GM18511 (cell line): ENCODE measurements at regions not wholly inside any gene's neighbourhood (a gene's known extent, or its start where the extent isn't known, plus 50 kb on each side); places are given as distances from the start of the nearest gene placed in this dataset.
"Not testable (repeated sequence)": the region's sequence is repeated elsewhere in the genome, so short reads cannot be mapped to it uniquely, and the experiment has no call there.

ENCODE experiments used
- ATAC-seq: cut with Tn5 transposase; IDR thresholded peaks from one replicate; pipeline ENCODE4 v1.9.1; 2021; ENCODE audit warnings: mild to moderate bottlenecking, moderate library complexity; ENCODE audit not compliant: unreplicated experiment

- no peak for ATAC-seq
These were observed 769.1 kb upstream of the LUZP2 start for GRCh38 chr11:23727794-23728193.

- no peak for ATAC-seq
These were observed 767.8 kb upstream of the LUZP2 start for GRCh38 chr11:23729088-23729487.

- ATAC-seq, result no peak
These were observed 766.4 kb upstream of the LUZP2 start for GRCh38 chr11:23730307-23730998.

- ATAC-seq, result no peak
These were observed 764.8 kb upstream of the LUZP2 start for GRCh38 chr11:23732026-23732425.

GRCh38 chr11:23746896-23747295 lies 750.0 kb upstream of the LUZP2 start:
- no peak for ATAC-seq

- ATAC-seq, result no peak
These were observed 747.0 kb upstream of the LUZP2 start for GRCh38 chr11:23749762-23750430.

GRCh38 chr11:23751280-23751679 lies 745.6 kb upstream of the LUZP2 start:
- ATAC-seq, result no peak

GRCh38 chr11:23755076-23755475 lies 741.8 kb upstream of the LUZP2 start:
- no peak for ATAC-seq

- ATAC-seq, result no peak
These were observed 741.1 kb upstream of the LUZP2 start for GRCh38 chr11:23755769-23756168.

- ATAC-seq, result no peak
These were observed 737.4 kb upstream of the LUZP2 start for GRCh38 chr11:23759489-23759888.

GRCh38 chr11:23764286-23764685 lies 732.6 kb upstream of the LUZP2 start:
- ATAC-seq, result no peak

GRCh38 chr11:23765682-23766252 lies 731.1 kb upstream of the LUZP2 start:
- no peak for ATAC-seq

GRCh38 chr11:23767576-23767975 lies 729.3 kb upstream of the LUZP2 start:
- no peak for ATAC-seq

GRCh38 chr11:23769214-23769613 lies 727.6 kb upstream of the LUZP2 start:
- no peak for ATAC-seq

- no peak for ATAC-seq
These were observed 724.8 kb upstream of the LUZP2 start for GRCh38 chr11:23772081-23772480.

- no peak for ATAC-seq
These were observed 717.9 kb upstream of the LUZP2 start for GRCh38 chr11:23778971-23779370.

GRCh38 chr11:23780231-23780630 lies 716.6 kb upstream of the LUZP2 start:
- ATAC-seq, result no peak

GRCh38 chr11:23781803-23782560 lies 714.9 kb upstream of the LUZP2 start:
- no peak for ATAC-seq

- ATAC-seq, result not testable (repeated sequence)
These were observed 709.9 kb upstream of the LUZP2 start for GRCh38 chr11:23786974-23787373.

- ATAC-seq, result no peak
These were observed 707.5 kb upstream of the LUZP2 start for GRCh38 chr11:23789200-23789853.

- ATAC-seq, result no peak
These were observed 706.9 kb upstream of the LUZP2 start for GRCh38 chr11:23789938-23790371.
